ENCODE measurements at regions not wholly inside any gene's neighbourhood (a gene's known extent, or its start where the extent isn't known, plus 50 kb on each side); places are given as distances from the start of the nearest gene placed in this dataset.

GRCh38 chr11:15768321-15768720, 588.0 kb downstream of the SOX6 start:
- TF ChIP-seq POLR2AphosphoS5 (IDR thresholded peaks at IDR 0.05) (no peak), CTCF (IDR thresholded peaks at IDR 0.05) (no peak)
